ENCODE measurements at regions not wholly inside any gene's neighbourhood (a gene's known extent, or its start where the extent isn't known, plus 50 kb on each side); places are given as distances from the start of the nearest gene placed in this dataset.

GRCh38 chr9:97132865-97133264 lies 93.9 kb upstream of the CTSV start:
- no peak for TF ChIP-seq POLR2AphosphoS5 (IDR thresholded peaks at IDR 0.05; ENCODE audit: low read depth)
- no peak for TF ChIP-seq CTCF (IDR thresholded peaks at IDR 0.05; ENCODE audit: insufficient read depth, low read length)
- no peak for TF ChIP-seq SPI1 (IDR thresholded peaks at IDR 0.05; ENCODE audit: borderline replicate concordance, low read depth)
- no peak for TF ChIP-seq REST (IDR thresholded peaks at IDR 0.05; ENCODE audit: insufficient replicate concordance, low read depth)
- no peak for TF ChIP-seq GABPA (IDR thresholded peaks at IDR 0.05; ENCODE audit: low read depth)

Data from HL-60 (cell line).